Nephron progenitor cell (in vitro differentiated cells): ENCODE measurements at regions not wholly inside any gene's neighbourhood (a gene's known extent, or its start where the extent isn't known, plus 50 kb on each side); places are given as distances from the start of the nearest gene placed in this dataset.

Source experiments
- DNase-seq: peaks from one replicate; pipeline ENCODE4 v3.0.0; 2021
- H3K27ac Mint-ChIP-seq: 2 replicates; pipeline ENCODE4 v1.8.0; 2021; ENCODE audit warnings: mild to moderate bottlenecking, moderate library complexity, mixed read lengths
- H3K27me3 Mint-ChIP-seq: 2 replicates; pipeline ENCODE4 v1.8.0; 2021; ENCODE audit warnings: mild to moderate bottlenecking, low read depth, mixed read lengths; ENCODE audit not compliant: poor library complexity
- H3K36me3 Mint-ChIP-seq: 2 replicates; pipeline ENCODE4 v1.8.0; 2021; ENCODE audit warnings: low read depth, mixed read lengths
- H3K4me1 Mint-ChIP-seq: 2 replicates; pipeline ENCODE4 v1.8.0; 2021; ENCODE audit warnings: mixed read lengths
- H3K4me3 Mint-ChIP-seq: 2 replicates; pipeline ENCODE4 v1.8.0; 2021; ENCODE audit warnings: mild to moderate bottlenecking, moderate library complexity, mixed read lengths
- H3K9me3 Mint-ChIP-seq: 2 replicates; pipeline ENCODE4 v1.8.0; 2021; ENCODE audit warnings: mild to moderate bottlenecking, moderate library complexity, mixed read lengths
- CTCF ChIP-seq: fragments of 200-600 bp; sonication (generic); IDR thresholded peaks from 2 replicates; pipeline ENCODE4 v1.5.0; 2021; ENCODE audit warnings: antibody characterized with exemption

- TF ChIP-seq CTCF: no peak
- Mint-ChIP-seq H3K9me3 (peaks cover 8% of the 10 kb centered on the region), H3K4me3 (no peak overlapping the region), H3K27ac (no peak overlapping the region), H3K4me1 (peaks cover 3% of the 10 kb centered on the region), H3K36me3 (no peaks in the 10 kb centered on the region), H3K27me3 (peaks cover 2% of the 10 kb centered on the region)
- DNase-seq: no peak
Observed at GRCh38 chr6:169165561-169166300, 87.9 kb downstream of the THBS2 start.

- no peak overlapping the region for H3K4me3 Mint-ChIP-seq
- no peak for DNase-seq
- H3K27me3 Mint-ChIP-seq: peaks cover 2% of the 10 kb centered on the region
- H3K9me3 Mint-ChIP-seq: peaks cover 8% of the 10 kb centered on the region
- no peak for TF ChIP-seq CTCF
- H3K36me3 Mint-ChIP-seq: no peaks in the 10 kb centered on the region
- H3K27ac Mint-ChIP-seq: no peak overlapping the region
- H3K4me1 Mint-ChIP-seq: no peaks in the 10 kb centered on the region
Observed at GRCh38 chr6:169164986-169165385, 88.7 kb downstream of the THBS2 start.

- no peak overlapping the region for H3K4me3 Mint-ChIP-seq
- H3K9me3 Mint-ChIP-seq: peaks cover 8% of the 10 kb centered on the region
- H3K27me3 Mint-ChIP-seq: peaks cover 7% of the 10 kb centered on the region
- no peak overlapping the region for H3K27ac Mint-ChIP-seq
- TF ChIP-seq CTCF: no peak
- no peaks in the 10 kb centered on the region for H3K36me3 Mint-ChIP-seq
- DNase-seq: no peak
- H3K4me1 Mint-ChIP-seq: no peaks in the 10 kb centered on the region
Observed at GRCh38 chr6:169164451-169164850, 89.2 kb downstream of the THBS2 start.

- no peak for DNase-seq
Observed at GRCh38 chr6:169163411-169163901, 90.2 kb downstream of the THBS2 start.

GRCh38 chr6:169162752-169163407 lies 90.8 kb downstream of the THBS2 start:
- no peak overlapping the region for H3K27ac Mint-ChIP-seq

More at GRCh38 chr6:169163411-169163901, 90.2 kb downstream of the THBS2 start:
- H3K27me3 Mint-ChIP-seq: peaks cover 8% of the 10 kb centered on the region
- H3K36me3 Mint-ChIP-seq: no peaks in the 10 kb centered on the region
- no peak overlapping the region for H3K27ac Mint-ChIP-seq
- H3K9me3 Mint-ChIP-seq: peaks cover 8% of the 10 kb centered on the region
- no peak for TF ChIP-seq CTCF
- no peak overlapping the region for H3K4me3 Mint-ChIP-seq
- H3K4me1 Mint-ChIP-seq: no peaks in the 10 kb centered on the region

More at GRCh38 chr6:169162752-169163407, 90.8 kb downstream of the THBS2 start:
- no peak for DNase-seq
- Mint-ChIP-seq H3K4me1 (no peaks in the 10 kb centered on the region), H3K4me3 (no peak overlapping the region), H3K27me3 (peaks cover 8% of the 10 kb centered on the region), H3K36me3 (no peaks in the 10 kb centered on the region), H3K9me3 (peaks cover 8% of the 10 kb centered on the region)
- TF ChIP-seq CTCF: no peak
